H9 (cell line): ENCODE measurements at regions not wholly inside any gene's neighbourhood (a gene's known extent, or its start where the extent isn't known, plus 50 kb on each side); places are given as distances from the start of the nearest gene placed in this dataset.

Experiments
- DNase-seq: peaks from one replicate; pipeline ENCODE4 v3.0.0-alpha.2; 2017
- H2AFZ ChIP-seq: one replicate; pipeline ENCODE4 v1.6.1; 2013; ENCODE audit warnings: mild to moderate bottlenecking, low read length, control low read depth, moderate library complexity
- H2AK5ac ChIP-seq: 2 replicates; pipeline ENCODE4 v1.6.1; 2013; ENCODE audit warnings: low read length, control low read depth, mixed read lengths; ENCODE audit not compliant: insufficient read length
- H2BK120ac ChIP-seq: one replicate; pipeline ENCODE4 v1.6.1; 2013; ENCODE audit warnings: low read depth, mild to moderate bottlenecking, low read length, control low read depth, inconsistent platforms; ENCODE audit not compliant: poor library complexity, severe bottlenecking
- H2BK12ac ChIP-seq: 2 replicates; pipeline ENCODE4 v1.6.1; 2013; ENCODE audit warnings: low read length, control low read depth, mixed read lengths, low read depth; ENCODE audit not compliant: insufficient read length
- H2BK15ac ChIP-seq: 2 replicates; pipeline ENCODE4 v1.6.1; 2013; ENCODE audit warnings: low read depth, low read length, control low read depth
- H2BK20ac ChIP-seq: one replicate; pipeline ENCODE4 v1.6.1; 2013; ENCODE audit warnings: low read depth, mild to moderate bottlenecking, low read length, control low read depth, inconsistent platforms; ENCODE audit not compliant: poor library complexity, severe bottlenecking
- H2BK5ac ChIP-seq: 2 replicates; pipeline ENCODE4 v1.6.1; 2013; ENCODE audit warnings: low read length, control low read depth, mixed read lengths; ENCODE audit not compliant: insufficient read length
- H3K14ac ChIP-seq: 2 replicates; pipeline ENCODE4 v1.6.1; 2013; ENCODE audit warnings: low read length, control low read depth; ENCODE audit not compliant: insufficient read depth
- H3K18ac ChIP-seq: 2 replicates; pipeline ENCODE4 v1.6.1; 2013; ENCODE audit warnings: low read depth, mild to moderate bottlenecking, mixed read lengths, low read length, control low read depth; ENCODE audit not compliant: insufficient read length
- H3K23ac ChIP-seq: 2 replicates; pipeline ENCODE4 v1.6.1; 2013; ENCODE audit warnings: low read length, control low read depth, mixed read lengths, low read depth; ENCODE audit not compliant: insufficient read length
- H3K23me2 ChIP-seq: 2 replicates; pipeline ENCODE4 v1.6.1; 2013; ENCODE audit warnings: low read depth, mild to moderate bottlenecking, mixed read lengths, low read length, control low read depth; ENCODE audit not compliant: insufficient read length, poor library complexity, severe bottlenecking
- H3K27ac ChIP-seq: 2 replicates; pipeline ENCODE4 v1.5.1; 2013; ENCODE audit warnings: low read length, control low read depth, mixed read lengths, low read depth; ENCODE audit not compliant: insufficient read length
- H3K27me3 ChIP-seq: 2 replicates; pipeline ENCODE4 v1.6.1; 2013; ENCODE audit warnings: low read length, control low read depth, inconsistent platforms; ENCODE audit not compliant: insufficient read depth
- H3K4ac ChIP-seq: 2 replicates; pipeline ENCODE4 v1.6.1; 2013; ENCODE audit warnings: low read depth, mild to moderate bottlenecking, control low read depth, inconsistent platforms, low read length, moderate library complexity
- H3K4me1 ChIP-seq: 2 replicates; pipeline ENCODE4 v1.6.1; 2013; ENCODE audit warnings: low read length, control low read depth, inconsistent platforms; ENCODE audit not compliant: insufficient read depth
- H3K4me2 ChIP-seq: 2 replicates; pipeline ENCODE4 v1.6.1; 2013; ENCODE audit warnings: low read length, control low read depth, mixed read lengths; ENCODE audit not compliant: insufficient read length, insufficient read depth
- H3K56ac ChIP-seq: 2 replicates; pipeline ENCODE4 v1.6.1; 2013; ENCODE audit warnings: low read depth, mild to moderate bottlenecking, mixed read lengths, low read length, control low read depth; ENCODE audit not compliant: insufficient read length
- H3K79me1 ChIP-seq: 2 replicates; pipeline ENCODE4 v1.6.1; 2013; ENCODE audit warnings: low read depth, mild to moderate bottlenecking, moderate library complexity, low read length, control low read depth, inconsistent platforms; ENCODE audit not compliant: insufficient read depth, poor library complexity, severe bottlenecking
- H3K79me2 ChIP-seq: 2 replicates; pipeline ENCODE4 v1.6.1; 2013; ENCODE audit warnings: low read length, control low read depth, inconsistent platforms; ENCODE audit not compliant: insufficient read depth
- H3K9ac ChIP-seq: 2 replicates; pipeline ENCODE4 v1.6.1; 2013; ENCODE audit warnings: low read length, control low read depth, mixed read lengths; ENCODE audit not compliant: insufficient read length; ENCODE audit errors: extremely low read depth
- H3K9me3 ChIP-seq: one replicate; pipeline ENCODE4 v1.6.1; 2013; ENCODE audit warnings: low read depth, low read length, inconsistent platforms; ENCODE audit not compliant: control insufficient read depth
- H3T11ph ChIP-seq: one replicate; pipeline ENCODE4 v1.6.1; 2013; ENCODE audit warnings: mild to moderate bottlenecking, low read length, control low read depth, inconsistent platforms
- H4K20me1 ChIP-seq: one replicate; pipeline ENCODE4 v1.6.1; 2013; ENCODE audit not compliant: control insufficient read depth, insufficient read length, insufficient read depth
- H4K5ac ChIP-seq: 2 replicates; pipeline ENCODE4 v1.6.1; 2013; ENCODE audit warnings: low read depth, mild to moderate bottlenecking, mixed read lengths, low read length, control low read depth; ENCODE audit not compliant: insufficient read length
- H4K8ac ChIP-seq: replicated peaks from 2 replicates; pipeline ENCODE4 v1.6.1; 2013; ENCODE audit warnings: low read length, control low read depth, mixed read lengths, low read depth; ENCODE audit not compliant: insufficient read length
- H4K91ac ChIP-seq: 2 replicates; pipeline ENCODE4 v1.6.1; 2013; ENCODE audit warnings: low read depth, mild to moderate bottlenecking, moderate library complexity, mixed read lengths, low read length, control low read depth; ENCODE audit not compliant: insufficient read length
- H3K27ac Mint-ChIP-seq, 3 experiments: 2 replicates in 2 of 3; 3 replicates in 1 of 3; pipeline ENCODE4 v1.8.0; 2020 to 2021; ENCODE audit warnings: mixed read lengths in 3 of 3, mild to moderate bottlenecking in 1 of 3, moderate library complexity in 1 of 3
- H3K27me3 Mint-ChIP-seq: 2 replicates; pipeline ENCODE4 v1.8.0; 2021; ENCODE audit warnings: low read depth, mild to moderate bottlenecking, moderate library complexity, mixed read lengths
- H3K36me3 Mint-ChIP-seq, 3 experiments: 2 replicates in 2 of 3; 3 replicates in 1 of 3; pipeline ENCODE4 v1.8.0; 2020 to 2021; ENCODE audit warnings: low read depth in 3 of 3, mixed read lengths in 3 of 3; ENCODE audit not compliant: insufficient read depth in 1 of 3
- H3K4me1 Mint-ChIP-seq, 2 experiments: 2 replicates each; pipeline ENCODE4 v1.8.0; 2020; ENCODE audit warnings: mixed read lengths in 2 of 2
- H3K4me3 Mint-ChIP-seq, 2 experiments: 2 replicates in 1 of 2; 3 replicates in 1 of 2; pipeline ENCODE4 v1.8.0; 2020 to 2021; ENCODE audit warnings: mild to moderate bottlenecking in 2 of 2, mixed read lengths in 2 of 2, moderate library complexity in 1 of 2
- H3K9me3 Mint-ChIP-seq, 2 experiments: 2 replicates in 1 of 2; 3 replicates in 1 of 2; pipeline ENCODE4 v1.8.0; 2020; ENCODE audit warnings: mild to moderate bottlenecking in 2 of 2, mixed read lengths in 2 of 2, moderate library complexity in 1 of 2
- CTCF ChIP-seq: fragments of 200-600 bp; sonication (generic); conservative IDR thresholded peaks from 3 replicates; pipeline ENCODE4 v1.8.0; 2021; ENCODE audit warnings: antibody characterized with exemption, mild to moderate bottlenecking
- WGBS: extraction: QIAGEN DNeasy Blood & Tissue Kit; methylation state at CpG from one replicate; pipeline ENCODE4 v1.1.7; 2013; ENCODE audit warnings: missing lambda C conversion rate, low lambda C conversion rate, mixed read lengths; ENCODE audit not compliant: insufficient read length; ENCODE audit errors: extremely low coverage; 5-methylcytosine and 5-hydroxymethylcytosine counted together

GRCh38 chr5:152673601-152674000, 268.5 kb upstream of the NMUR2 start:
- Histone ChIP-seq H3T11ph (no peak overlapping the region), H2AFZ (no peak overlapping the region), H3K9ac (no peak overlapping the region), H3K14ac (no peak overlapping the region), H2BK15ac (no peak overlapping the region), H2BK12ac (no peak overlapping the region), H2BK5ac (no peak overlapping the region), H2AK5ac (no peak overlapping the region), H3K79me1 (no peaks in the 10 kb centered on the region), H3K9me3 (no peaks in the 10 kb centered on the region), H4K5ac (no peak overlapping the region), H3K79me2 (no peaks in the 10 kb centered on the region), H2BK20ac (no peak overlapping the region), H4K8ac (no peak overlapping the region), H4K91ac (no peak overlapping the region), H3K27me3 (no peaks in the 10 kb centered on the region), H3K4me1 (no peaks in the 10 kb centered on the region), H3K23me2 (no peaks in the 10 kb centered on the region), H2BK120ac (no peak overlapping the region), H3K4ac (no peak overlapping the region), H3K4me2 (no peak overlapping the region), H3K27ac (no peak overlapping the region), H3K18ac (no peak overlapping the region), H3K56ac (no peak overlapping the region), H3K23ac (no peak overlapping the region), H4K20me1 (no peaks in the 10 kb centered on the region)
- WGBS = no CpG with 5 or more reads among the region's 1 CpG
- H3K9me3 Mint-ChIP-seq = no peaks in the 10 kb centered on the region
- no peaks in the 10 kb centered on the region for H3K27me3 Mint-ChIP-seq
- DNase-seq = no peak
- H3K4me3 Mint-ChIP-seq = no peak overlapping the region
- H3K36me3 Mint-ChIP-seq = no peaks in the 10 kb centered on the region
- TF ChIP-seq CTCF = no peak
- no peaks in the 10 kb centered on the region for H3K4me1 Mint-ChIP-seq
- H3K27ac Mint-ChIP-seq = no peak overlapping the region
